Fibroblast of lung (primary cell): ENCODE measurements at regions not wholly inside any gene's neighbourhood (a gene's known extent, or its start where the extent isn't known, plus 50 kb on each side); places are given as distances from the start of the nearest gene placed in this dataset.
"Not testable (repeated sequence)": the region's sequence is repeated elsewhere in the genome, so short reads cannot be mapped to it uniquely, and the experiment has no call there.

Experiments
- EZH2 ChIP-seq: IDR thresholded peaks from 2 replicates; pipeline ENCODE4 v1.5.1; 2012; ENCODE audit warnings: low read length, control low read depth, mild to moderate bottlenecking; ENCODE audit errors: missing control alignments
- TF ChIP-seq, protein P1 (sequence below), 2 donors: IDR thresholded peaks in 1 of 2; conservative IDR thresholded peaks in 1 of 2; 1 replicate in 1 of 2; 2 replicates in 1 of 2; pipeline ENCODE4 v1.5.1; 2011 to 2012; ENCODE audit warnings: low read length in 2 of 2, control low read depth in 1 of 2, inconsistent platforms in 1 of 2, low read depth in 1 of 2, mild to moderate bottlenecking in 1 of 2

DNA sequence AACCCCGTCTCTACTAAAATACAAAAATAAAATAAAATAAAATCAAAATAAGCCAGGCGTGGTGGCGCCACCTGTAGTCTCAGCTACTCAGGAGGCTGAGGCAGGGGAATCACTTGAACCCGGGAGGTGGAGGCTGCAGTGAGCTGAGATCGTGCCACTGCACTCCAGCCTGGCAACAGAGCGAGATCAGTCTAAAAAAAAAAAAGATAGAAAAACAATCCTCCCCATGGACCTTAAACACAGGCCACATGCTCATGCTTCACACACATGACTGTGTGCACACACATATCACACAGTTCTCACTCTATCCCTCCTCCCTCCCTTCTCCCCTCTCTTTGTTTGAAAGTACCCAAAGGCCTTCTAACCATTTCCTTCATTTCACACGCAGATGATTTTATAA, 667.6 kb downstream of the UQCRFS1 start:
- TF ChIP-seq EZH2, result not testable (repeated sequence)
- TF ChIP-seq, protein P1, sequence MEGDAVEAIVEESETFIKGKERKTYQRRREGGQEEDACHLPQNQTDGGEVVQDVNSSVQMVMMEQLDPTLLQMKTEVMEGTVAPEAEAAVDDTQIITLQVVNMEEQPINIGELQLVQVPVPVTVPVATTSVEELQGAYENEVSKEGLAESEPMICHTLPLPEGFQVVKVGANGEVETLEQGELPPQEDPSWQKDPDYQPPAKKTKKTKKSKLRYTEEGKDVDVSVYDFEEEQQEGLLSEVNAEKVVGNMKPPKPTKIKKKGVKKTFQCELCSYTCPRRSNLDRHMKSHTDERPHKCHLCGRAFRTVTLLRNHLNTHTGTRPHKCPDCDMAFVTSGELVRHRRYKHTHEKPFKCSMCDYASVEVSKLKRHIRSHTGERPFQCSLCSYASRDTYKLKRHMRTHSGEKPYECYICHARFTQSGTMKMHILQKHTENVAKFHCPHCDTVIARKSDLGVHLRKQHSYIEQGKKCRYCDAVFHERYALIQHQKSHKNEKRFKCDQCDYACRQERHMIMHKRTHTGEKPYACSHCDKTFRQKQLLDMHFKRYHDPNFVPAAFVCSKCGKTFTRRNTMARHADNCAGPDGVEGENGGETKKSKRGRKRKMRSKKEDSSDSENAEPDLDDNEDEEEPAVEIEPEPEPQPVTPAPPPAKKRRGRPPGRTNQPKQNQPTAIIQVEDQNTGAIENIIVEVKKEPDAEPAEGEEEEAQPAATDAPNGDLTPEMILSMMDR (conservative IDR thresholded peaks at IDR 0.05 in 1 of 2, IDR thresholded peaks at IDR 0.05 in 1 of 2; ENCODE audit: low read depth in 1 of 2, low read length in 2 of 2), result not testable (repeated sequence)
